BLaER1 treated with 17β-estradiol and CSF1 and Interleukin-3, amounts not matched to agents 10 nM and 100 nM (cell line): ENCODE measurements at regions not wholly inside any gene's neighbourhood (a gene's known extent, or its start where the extent isn't known, plus 50 kb on each side); places are given as distances from the start of the nearest gene placed in this dataset.
"Not testable (repeated sequence)": the region's sequence is repeated elsewhere in the genome, so short reads cannot be mapped to it uniquely, and the experiment has no call there.

Experiments
- H3K27ac ChIP-seq, 11 experiments: shearing (Covaris generic); formaldehyde crosslinking; 2 replicates each; pipeline ENCODE4 v1.8.1; 2022
- H3K27me3 ChIP-seq, 11 experiments: shearing (Covaris generic); formaldehyde crosslinking; 2 replicates each; pipeline ENCODE4 v1.8.1; 2022
- H3K36me3 ChIP-seq, 11 experiments: shearing (Covaris generic); formaldehyde crosslinking; 2 replicates each; pipeline ENCODE4 v1.8.1; 2022
- H3K4me1 ChIP-seq, 10 experiments: shearing (Covaris generic); formaldehyde crosslinking; 2 replicates each; pipeline ENCODE4 v1.8.1; 2022
- H3K4me2 ChIP-seq, 11 experiments: shearing (Covaris generic); formaldehyde crosslinking; 2 replicates each; pipeline ENCODE4 v1.8.1; 2022
- H3K4me3 ChIP-seq, 10 experiments: shearing (Covaris generic); formaldehyde crosslinking; 2 replicates each; pipeline ENCODE4 v1.8.1; 2022
- H3K9ac ChIP-seq, 11 experiments: shearing (Covaris generic); formaldehyde crosslinking; 2 replicates each; pipeline ENCODE4 v1.8.1; 2022
- H3K9me3 ChIP-seq, 11 experiments: shearing (Covaris generic); formaldehyde crosslinking; replicated peaks in 1 of 11; 2 replicates each; pipeline ENCODE4 v1.8.1; 2022
- H4K20me1 ChIP-seq, 11 experiments: shearing (Covaris generic); formaldehyde crosslinking; 2 replicates each; pipeline ENCODE4 v1.8.1; 2022
- Cebpa-rat ChIP-seq, 11 experiments: shearing (Covaris generic); IDR thresholded peaks; 2 replicates each; pipeline ENCODE4 v1.8.1; 2022

- Histone ChIP-seq H3K9ac (no peak overlapping the region), H3K27ac (no peak overlapping the region), H3K4me1 (no peaks in the 10 kb centered on the region), H3K4me3 (no peak overlapping the region), H3K36me3 (no peaks in the 10 kb centered on the region), H3K27me3 (no peaks in the 10 kb centered on the region), H3K9me3 (no peaks in the 10 kb centered on the region), H4K20me1 (no peaks in the 10 kb centered on the region), H3K4me2 (no peak overlapping the region)
- TF ChIP-seq Cebpa-rat (IDR thresholded peaks at IDR 0.05) = no peak
These were observed 323.5 kb downstream of the DAD1 start for GRCh38 chr14:22265319-22266141.

DNA sequence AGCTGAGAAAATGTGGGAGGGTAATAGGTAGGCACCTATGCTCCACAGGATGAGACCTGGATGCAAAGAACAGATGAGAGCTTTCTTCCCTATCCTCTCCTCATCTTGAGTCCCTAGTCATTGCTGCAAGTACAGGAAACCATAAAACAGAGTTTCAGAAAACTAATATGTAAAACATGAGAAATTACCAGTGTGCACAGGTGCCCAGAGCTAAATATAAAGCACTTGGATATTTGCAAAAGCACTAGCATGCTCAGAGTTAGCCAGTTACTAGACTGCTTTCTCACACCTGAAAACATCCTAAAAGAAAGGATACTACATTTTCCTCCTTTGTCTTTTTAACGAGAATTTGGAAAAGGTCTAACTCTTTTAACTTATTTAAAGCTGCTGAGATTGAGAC, 324.3 kb downstream of the DAD1 start:
- Histone ChIP-seq H4K20me1 (no peaks in the 10 kb centered on the region), H3K4me1 (no peaks in the 10 kb centered on the region), H3K4me2 (no peak overlapping the region), H3K9me3 (no peaks in the 10 kb centered on the region), H3K4me3 (no peak overlapping the region), H3K27me3 (no peaks in the 10 kb centered on the region), H3K9ac (no peak overlapping the region), H3K27ac (no peak overlapping the region), H3K36me3 (no peaks in the 10 kb centered on the region)
- TF ChIP-seq Cebpa-rat (IDR thresholded peaks at IDR 0.05) = no peak

DNA sequence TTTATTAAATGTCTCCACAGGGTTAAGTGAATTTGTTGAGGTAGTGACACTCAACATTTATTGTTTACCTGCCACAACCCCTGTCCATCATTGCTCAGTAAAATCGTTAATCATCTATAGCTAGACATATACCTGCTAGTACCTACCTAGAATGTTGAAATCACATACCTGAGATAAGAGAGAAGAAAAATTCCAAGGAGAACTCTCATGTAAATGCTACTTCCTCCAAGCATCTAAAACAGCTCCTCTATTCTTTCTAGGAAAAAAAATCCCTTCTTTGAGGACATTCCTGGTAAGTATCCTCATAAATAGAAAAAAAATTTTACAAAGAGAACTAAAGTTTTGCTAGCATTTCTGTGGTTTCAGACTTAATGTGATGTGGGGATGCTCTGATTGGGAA, 325.1 kb downstream of the DAD1 start:
- Histone ChIP-seq H3K27me3 (no peaks in the 10 kb centered on the region), H3K4me2 (no peak overlapping the region), H3K36me3 (no peaks in the 10 kb centered on the region), H3K9me3 (no peaks in the 10 kb centered on the region), H4K20me1 (no peaks in the 10 kb centered on the region), H3K4me1 (no peaks in the 10 kb centered on the region), H3K27ac (no peak overlapping the region), H3K4me3 (no peak overlapping the region), H3K9ac (no peak overlapping the region)
- no peak for TF ChIP-seq Cebpa-rat (IDR thresholded peaks at IDR 0.05)

DNA sequence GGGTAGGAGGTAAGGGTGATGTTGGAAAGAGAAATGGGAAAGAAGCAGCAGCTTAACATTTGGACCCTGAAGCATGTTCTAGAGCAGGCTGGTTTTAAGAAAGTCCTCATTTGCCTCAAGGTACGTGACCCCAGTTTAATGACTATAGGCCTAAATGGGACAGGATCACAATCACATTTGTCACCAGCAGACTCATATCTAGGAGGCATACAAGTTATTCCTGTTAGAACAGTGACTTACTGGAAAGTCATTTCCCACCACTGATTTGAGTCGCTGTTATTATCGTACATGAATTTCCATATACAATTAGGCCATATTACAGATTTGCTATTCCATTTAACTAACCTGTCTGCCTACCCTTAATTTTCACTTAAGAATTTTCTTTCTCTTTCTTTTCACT, 326.1 kb downstream of the DAD1 start:
- H3K9me3 ChIP-seq = no peaks in the 10 kb centered on the region
- no peak overlapping the region for H3K27ac ChIP-seq
- no peak overlapping the region for H3K4me3 ChIP-seq
- H3K27me3 ChIP-seq = no peaks in the 10 kb centered on the region
- no peaks in the 10 kb centered on the region for H3K36me3 ChIP-seq
- H3K4me2 ChIP-seq = no peak overlapping the region
- H3K9ac ChIP-seq = no peak overlapping the region
- H4K20me1 ChIP-seq = no peaks in the 10 kb centered on the region
- no peaks in the 10 kb centered on the region for H3K4me1 ChIP-seq
- no peak for TF ChIP-seq Cebpa-rat (IDR thresholded peaks at IDR 0.05)

DNA sequence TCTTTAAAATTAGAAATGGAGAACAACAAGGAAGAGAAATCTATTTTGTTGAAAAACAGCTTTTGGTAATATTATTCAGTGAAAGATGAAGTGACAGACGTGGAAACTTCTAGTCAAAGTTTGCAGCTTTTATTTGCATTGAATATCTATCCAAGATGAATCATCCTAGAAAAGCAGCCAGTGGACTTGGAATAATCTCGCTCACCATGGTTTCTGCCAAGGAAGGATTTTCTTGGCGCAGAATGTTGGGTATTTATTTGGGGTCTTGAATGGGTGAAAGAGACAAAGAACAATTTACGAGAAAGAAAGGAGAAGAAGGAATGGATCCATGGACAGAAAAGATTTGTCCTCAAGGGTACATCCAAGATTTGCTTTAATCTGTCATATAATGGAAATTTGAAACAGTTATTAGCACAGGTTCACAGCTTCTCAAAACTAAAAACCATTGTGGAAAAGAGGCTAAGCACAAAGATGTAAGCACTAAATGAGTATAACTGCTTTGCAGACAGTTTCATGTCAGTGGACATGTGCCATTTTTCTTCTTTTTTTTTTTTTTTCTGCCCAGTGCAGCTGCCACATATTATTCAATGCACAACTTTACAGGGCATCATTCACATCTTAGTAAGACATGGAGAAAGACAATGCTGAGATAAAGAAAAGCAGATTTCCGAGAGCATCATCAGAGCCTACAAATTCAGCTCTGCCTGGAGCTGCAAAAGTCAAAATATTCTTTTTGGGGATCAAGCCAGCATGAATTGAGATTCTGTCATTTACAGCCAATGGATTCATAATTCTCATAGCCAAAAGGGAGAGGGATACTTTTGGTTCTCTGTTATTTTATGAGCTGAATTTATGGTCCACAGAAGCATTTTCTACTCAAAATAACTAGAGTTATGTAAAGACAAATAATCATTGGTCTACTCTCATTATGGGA, 333.7 kb downstream of the DAD1 start:
- no peaks in the 10 kb centered on the region for H3K9me3 ChIP-seq
- H3K4me1 ChIP-seq = no peaks in the 10 kb centered on the region
- H3K27me3 ChIP-seq = no peaks in the 10 kb centered on the region
- H3K36me3 ChIP-seq = no peaks in the 10 kb centered on the region
- no peak for TF ChIP-seq Cebpa-rat (IDR thresholded peaks at IDR 0.05)
- H4K20me1 ChIP-seq = no peaks in the 10 kb centered on the region
- H3K4me3 ChIP-seq = no peak overlapping the region
- H3K4me2 ChIP-seq = no peak overlapping the region
- H3K9ac ChIP-seq = no peak overlapping the region
- H3K27ac ChIP-seq = no peak overlapping the region

- Histone ChIP-seq H3K9ac (no peak overlapping the region), H3K4me1 (no peaks in the 10 kb centered on the region), H3K36me3 (no peaks in the 10 kb centered on the region), H3K9me3 (no peaks in the 10 kb centered on the region), H3K27me3 (no peaks in the 10 kb centered on the region), H4K20me1 (no peaks in the 10 kb centered on the region), H3K4me2 (no peak overlapping the region), H3K27ac (no peak overlapping the region), H3K4me3 (no peak overlapping the region)
- no peak for TF ChIP-seq Cebpa-rat (IDR thresholded peaks at IDR 0.05)
These were observed 336.3 kb downstream of the DAD1 start for GRCh38 chr14:22252686-22253085.

- Histone ChIP-seq H3K9ac (no peak overlapping the region), H3K4me3 (no peak overlapping the region), H3K4me1 (no peaks in the 10 kb centered on the region), H4K20me1 (no peaks in the 10 kb centered on the region), H3K27ac (no peak overlapping the region), H3K36me3 (no peaks in the 10 kb centered on the region), H3K27me3 (no peaks in the 10 kb centered on the region), H3K9me3 (no peaks in the 10 kb centered on the region), H3K4me2 (no peak overlapping the region)
- no peak for TF ChIP-seq Cebpa-rat (IDR thresholded peaks at IDR 0.05)
These were observed 337.9 kb downstream of the DAD1 start for GRCh38 chr14:22251090-22251489.

- no peak overlapping the region for H3K9ac ChIP-seq
- no peak overlapping the region for H3K4me3 ChIP-seq
- H3K27me3 ChIP-seq = no peaks in the 10 kb centered on the region
- no peaks in the 10 kb centered on the region for H3K9me3 ChIP-seq
- H3K36me3 ChIP-seq = no peaks in the 10 kb centered on the region
- no peak overlapping the region for H3K4me2 ChIP-seq
- no peaks in the 10 kb centered on the region for H4K20me1 ChIP-seq
- H3K4me1 ChIP-seq = no peaks in the 10 kb centered on the region
- H3K27ac ChIP-seq = no peak overlapping the region
- no peak for TF ChIP-seq Cebpa-rat (IDR thresholded peaks at IDR 0.05)
These were observed 339.3 kb downstream of the DAD1 start for GRCh38 chr14:22249770-22250169.

DNA sequence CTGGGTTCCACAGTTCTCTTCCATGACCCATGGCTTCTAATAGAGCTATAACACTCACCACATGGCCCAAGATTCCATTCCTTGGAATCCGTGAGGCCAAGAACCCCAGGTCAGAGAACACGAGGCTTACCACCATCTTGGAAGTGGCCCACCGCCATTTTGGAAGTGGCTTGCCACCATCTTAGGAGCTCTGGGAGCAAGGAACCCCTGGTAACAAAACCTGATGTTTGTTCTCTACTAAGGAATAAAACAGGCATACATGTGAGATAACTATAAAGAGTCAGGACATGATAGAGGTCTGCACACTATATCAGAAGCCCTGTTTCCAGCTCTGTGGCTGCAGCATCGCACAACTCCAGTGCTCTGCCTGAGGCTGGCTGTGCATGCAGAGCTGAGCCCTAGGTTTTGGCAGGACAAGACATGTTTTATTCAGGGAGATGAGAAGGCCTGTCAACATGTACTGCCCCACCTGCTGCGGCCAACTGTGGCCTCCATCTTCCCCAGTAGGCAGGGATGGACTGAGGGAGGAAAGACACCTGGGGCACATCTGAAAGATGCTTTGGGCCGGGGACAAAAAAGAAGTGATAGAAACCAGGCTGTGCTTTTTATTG, 344.9 kb downstream of the DAD1 start:
- no peak for TF ChIP-seq Cebpa-rat (IDR thresholded peaks at IDR 0.05)
- no peaks in the 10 kb centered on the region for H3K4me1 ChIP-seq
- no peaks in the 10 kb centered on the region for H3K36me3 ChIP-seq
- no peaks in the 10 kb centered on the region for H4K20me1 ChIP-seq
- H3K27me3 ChIP-seq = no peaks in the 10 kb centered on the region
- no peak overlapping the region for H3K4me2 ChIP-seq
- no peak overlapping the region for H3K27ac ChIP-seq
- H3K9ac ChIP-seq = no peak overlapping the region
- no peak overlapping the region for H3K4me3 ChIP-seq
- no peaks in the 10 kb centered on the region for H3K9me3 ChIP-seq

DNA sequence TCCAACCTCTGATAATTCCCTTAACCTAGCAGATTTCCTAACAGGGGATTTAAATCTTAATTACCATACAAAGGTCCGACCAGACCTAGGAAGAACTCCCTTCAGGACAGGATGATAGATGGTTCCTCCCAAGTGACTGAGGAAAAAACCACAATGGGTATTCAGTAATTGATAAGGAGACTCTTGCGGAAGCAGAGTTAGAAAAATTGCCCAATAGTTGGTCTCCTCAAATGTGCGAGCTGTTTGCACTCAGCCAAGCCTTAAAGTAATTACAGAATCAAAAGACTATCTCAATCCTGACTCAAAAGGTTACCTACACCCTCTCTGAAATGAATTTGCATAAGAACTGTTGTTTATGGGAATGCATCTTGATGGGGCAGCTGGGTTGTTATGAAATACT, 350.7 kb downstream of the DAD1 start:
- H3K9me3 ChIP-seq, H3K4me3 ChIP-seq, H4K20me1 ChIP-seq, H3K9ac ChIP-seq, H3K27me3 ChIP-seq, H3K4me1 ChIP-seq, H3K36me3 ChIP-seq, H3K4me2 ChIP-seq, H3K27ac ChIP-seq: not testable (repeated sequence)
